ENCODE measurements at regions not wholly inside any gene's neighbourhood (a gene's known extent, or its start where the extent isn't known, plus 50 kb on each side); places are given as distances from the start of the nearest gene placed in this dataset.

- TF ChIP-seq, protein P1, sequence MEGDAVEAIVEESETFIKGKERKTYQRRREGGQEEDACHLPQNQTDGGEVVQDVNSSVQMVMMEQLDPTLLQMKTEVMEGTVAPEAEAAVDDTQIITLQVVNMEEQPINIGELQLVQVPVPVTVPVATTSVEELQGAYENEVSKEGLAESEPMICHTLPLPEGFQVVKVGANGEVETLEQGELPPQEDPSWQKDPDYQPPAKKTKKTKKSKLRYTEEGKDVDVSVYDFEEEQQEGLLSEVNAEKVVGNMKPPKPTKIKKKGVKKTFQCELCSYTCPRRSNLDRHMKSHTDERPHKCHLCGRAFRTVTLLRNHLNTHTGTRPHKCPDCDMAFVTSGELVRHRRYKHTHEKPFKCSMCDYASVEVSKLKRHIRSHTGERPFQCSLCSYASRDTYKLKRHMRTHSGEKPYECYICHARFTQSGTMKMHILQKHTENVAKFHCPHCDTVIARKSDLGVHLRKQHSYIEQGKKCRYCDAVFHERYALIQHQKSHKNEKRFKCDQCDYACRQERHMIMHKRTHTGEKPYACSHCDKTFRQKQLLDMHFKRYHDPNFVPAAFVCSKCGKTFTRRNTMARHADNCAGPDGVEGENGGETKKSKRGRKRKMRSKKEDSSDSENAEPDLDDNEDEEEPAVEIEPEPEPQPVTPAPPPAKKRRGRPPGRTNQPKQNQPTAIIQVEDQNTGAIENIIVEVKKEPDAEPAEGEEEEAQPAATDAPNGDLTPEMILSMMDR (optimal IDR thresholded peaks at IDR 0.05 in 1 of 3, IDR thresholded peaks at IDR 0.05 in 1 of 3, conservative IDR thresholded peaks at IDR 0.05 in 1 of 3; ENCODE audit: extremely low read depth in 1 of 3, insufficient read depth in 2 of 3, low read length in 3 of 3), result no peak
- TF ChIP-seq EZH2 (IDR thresholded peaks at IDR 0.05; ENCODE audit: low read length), result no peak
Observed at GRCh38 chr11:25396847-25397246, 900.0 kb downstream of the LUZP2 start.

Data from keratinocyte (primary cell).